CD14-positive monocyte (primary cell): ENCODE measurements at regions not wholly inside any gene's neighbourhood (a gene's known extent, or its start where the extent isn't known, plus 50 kb on each side); places are given as distances from the start of the nearest gene placed in this dataset.

ENCODE experiments used
- DNase-seq, 3 donors: peaks; one replicate each; pipeline ENCODE4 v3.0.0-alpha.2; 2011 to 2022
- H2AFZ ChIP-seq: 2 replicates; pipeline ENCODE4 v1.6.0; 2012; ENCODE audit warnings: mild to moderate bottlenecking, low read depth, low read length, inconsistent platforms; ENCODE audit not compliant: insufficient read depth, poor library complexity, severe bottlenecking
- H3K27ac ChIP-seq, 2 donors: 1 replicate in 1 of 2; 2 replicates in 1 of 2; pipeline ENCODE4 v1.5.1; 2012 to 2013; ENCODE audit warnings: low read length in 2 of 2, control low read depth in 1 of 2, inconsistent platforms in 1 of 2, low read depth in 1 of 2, mild to moderate bottlenecking in 1 of 2
- H3K27me3 ChIP-seq, 2 donors: one replicate each; pipeline versions ENCODE4 v1.6.0 to v1.6.1; 2011 to 2013; ENCODE audit warnings: low read length in 2 of 2; ENCODE audit not compliant: control insufficient read depth in 2 of 2, insufficient read depth in 2 of 2
- H3K36me3 ChIP-seq, 2 donors: replicated peaks in 1 of 2; 1 replicate in 1 of 2; 2 replicates in 1 of 2; pipeline versions ENCODE4 v1.5.1 to v1.6.1; 2012 to 2013; ENCODE audit warnings: low read length in 2 of 2, control low read depth in 1 of 2, inconsistent platforms in 1 of 2, mild to moderate bottlenecking in 1 of 2; ENCODE audit not compliant: insufficient read depth in 2 of 2, control insufficient read depth in 1 of 2
- H3K4me1 ChIP-seq, 2 donors: 1 replicate in 1 of 2; 2 replicates in 1 of 2; pipeline versions ENCODE4 v1.5.1 to v1.6.1; 2012 to 2013; ENCODE audit warnings: low read length in 2 of 2, control low read depth in 1 of 2, inconsistent platforms in 1 of 2, mild to moderate bottlenecking in 1 of 2, moderate library complexity in 1 of 2; ENCODE audit not compliant: insufficient read depth in 2 of 2, control insufficient read depth in 1 of 2
- H3K4me2 ChIP-seq: replicated peaks from 2 replicates; pipeline ENCODE3; 2012; ENCODE audit warnings: low read length, moderate library complexity, mild to moderate bottlenecking; ENCODE audit not compliant: poor library complexity, severe bottlenecking; ENCODE audit errors: extremely low read depth
- H3K4me3 ChIP-seq, 3 experiments: fragments of 200-600 bp in 1 of 3; sonication (generic) in 1 of 3; replicated peaks in 1 of 3; 1 replicate in 2 of 3; 2 replicates in 1 of 3; pipeline ENCODE4 v1.5.1; 2011 to 2013; ENCODE audit warnings: low read length in 3 of 3, mild to moderate bottlenecking in 3 of 3, control low read depth in 2 of 3, low read depth in 2 of 3, inconsistent platforms in 1 of 3, moderate library complexity in 1 of 3
- H3K79me2 ChIP-seq: 2 replicates; pipeline ENCODE4 v1.6.0; 2012; ENCODE audit warnings: mild to moderate bottlenecking, control low read depth, inconsistent platforms, low read length, moderate library complexity; ENCODE audit not compliant: insufficient read depth
- H3K9ac ChIP-seq: 2 replicates; pipeline ENCODE4 v1.6.0; 2017; ENCODE audit warnings: low read length, mild to moderate bottlenecking; ENCODE audit not compliant: insufficient read depth, poor library complexity, severe bottlenecking
- H3K9me3 ChIP-seq, 2 donors: replicated peaks in 1 of 2; 1 replicate in 1 of 2; 2 replicates in 1 of 2; pipeline versions ENCODE4 v1.5.1 to v1.6.1; 2012 to 2013; ENCODE audit warnings: low read length in 2 of 2, control low read depth in 1 of 2; ENCODE audit not compliant: control insufficient read depth in 1 of 2, insufficient read depth in 1 of 2
- H4K20me1 ChIP-seq: 2 replicates; pipeline ENCODE4 v1.6.0; 2012; ENCODE audit warnings: mild to moderate bottlenecking, low read length, control low read depth, moderate library complexity; ENCODE audit not compliant: insufficient read depth
- H3K27ac Mint-ChIP-seq, 7 donors: one replicate each; pipeline ENCODE4 v1.8.0; 2020; ENCODE audit warnings: mild to moderate bottlenecking in 7 of 7, mixed read lengths in 7 of 7, moderate library complexity in 6 of 7, inconsistent platforms in 2 of 7
- H3K27me3 Mint-ChIP-seq, 3 donors: one replicate each; pipeline ENCODE4 v1.8.0; 2021 to 2022; ENCODE audit warnings: low read depth in 3 of 3, mild to moderate bottlenecking in 3 of 3, mixed read lengths in 3 of 3, moderate library complexity in 3 of 3, inconsistent platforms in 1 of 3
- H3K36me3 Mint-ChIP-seq, 2 donors: one replicate each; pipeline ENCODE4 v1.8.0; 2020; ENCODE audit warnings: mixed read lengths in 2 of 2, inconsistent platforms in 1 of 2, mild to moderate bottlenecking in 1 of 2
- H3K4me1 Mint-ChIP-seq: one replicate; pipeline ENCODE4 v1.8.0; 2020; ENCODE audit warnings: mild to moderate bottlenecking, mixed read lengths
- H3K4me3 Mint-ChIP-seq, 2 donors: one replicate each; pipeline ENCODE4 v1.8.0; 2020; ENCODE audit warnings: mild to moderate bottlenecking in 2 of 2, mixed read lengths in 2 of 2, moderate library complexity in 1 of 2
- H3K9me3 Mint-ChIP-seq, 7 donors: one replicate each; pipeline ENCODE4 v1.8.0; 2020 to 2022; ENCODE audit warnings: mixed read lengths in 7 of 7, mild to moderate bottlenecking in 6 of 7, moderate library complexity in 6 of 7, inconsistent platforms in 2 of 7
- CTCF ChIP-seq: fragments of 200-600 bp; IDR thresholded peaks from one replicate; pipeline ENCODE4 v1.8.0; 2022; ENCODE audit warnings: antibody characterized with exemption, mild to moderate bottlenecking
- WGBS: methylation state at CpG from one replicate; pipeline ENCODE4 v1.1.5; 2013; ENCODE audit warnings: missing lambda C conversion rate; ENCODE audit not compliant: insufficient coverage; 5-methylcytosine and 5-hydroxymethylcytosine counted together
- intact Hi-C, 2 donors: fragments of 100-400 bp; cut with micrococcal nuclease; formaldehyde crosslinking; loops; one replicate each; pipeline versions ENCODE4 v1.15.0 to v1.15.1; 2023

GRCh38 chr1:90809996-90810395 is 92.9 kb upstream of the BARHL2 start:
- Histone ChIP-seq H3K9me3 (no peaks in the 10 kb centered on the region), H3K4me3 (no peak overlapping the region), H3K4me1 (no peaks in the 10 kb centered on the region), H3K27me3 (no peaks in the 10 kb centered on the region), H3K9ac (no peak overlapping the region), H3K27ac (no peak overlapping the region), H3K4me2 (no peak overlapping the region), H4K20me1 (no peaks in the 10 kb centered on the region), H3K36me3 (no peaks in the 10 kb centered on the region), H2AFZ (no peak overlapping the region), H3K79me2 (no peaks in the 10 kb centered on the region)
- DNase-seq = no peak
- Mint-ChIP-seq H3K36me3 (no peaks in the 10 kb centered on the region), H3K4me3 (no peak overlapping the region), H3K27me3 (peaks cover 3 to 15% (median 3%) of the 10 kb centered on the region in 3 donors), H3K27ac (no peak overlapping the region), H3K4me1 (no peaks in the 10 kb centered on the region), H3K9me3 (peaks cover 0 to 13% (median 8%) of the 10 kb centered on the region in 7 donors)
- intact Hi-C loops = no loop called here
- 70% methylated on average over 2 of the region's 3 CpGs for WGBS
- TF ChIP-seq CTCF = no peak

- Mint-ChIP-seq H3K4me1 (no peaks in the 10 kb centered on the region), H3K36me3 (no peaks in the 10 kb centered on the region), H3K9me3 (peaks cover 0 to 14% (median 8%) of the 10 kb centered on the region in 7 donors), H3K4me3 (no peak overlapping the region), H3K27ac (no peak overlapping the region), H3K27me3 (peaks cover 3 to 15% (median 3%) of the 10 kb centered on the region in 3 donors)
- Histone ChIP-seq H3K27me3 (no peaks in the 10 kb centered on the region), H4K20me1 (no peaks in the 10 kb centered on the region), H3K36me3 (no peaks in the 10 kb centered on the region), H2AFZ (no peak overlapping the region), H3K4me2 (no peak overlapping the region), H3K9me3 (no peaks in the 10 kb centered on the region), H3K27ac (no peak overlapping the region), H3K4me1 (no peaks in the 10 kb centered on the region), H3K9ac (no peak overlapping the region), H3K4me3 (no peak overlapping the region), H3K79me2 (no peaks in the 10 kb centered on the region)
- intact Hi-C loops = no loop called here
- 52% methylated on average over 3 of the region's 3 CpGs for WGBS
- TF ChIP-seq CTCF = no peak
- DNase-seq = no peak
These were observed 92.0 kb upstream of the BARHL2 start for GRCh38 chr1:90809093-90809492.
